ENCODE measurements at regions not wholly inside any gene's neighbourhood (a gene's known extent, or its start where the extent isn't known, plus 50 kb on each side); places are given as distances from the start of the nearest gene placed in this dataset.
"Not testable (repeated sequence)": the region's sequence is repeated elsewhere in the genome, so short reads cannot be mapped to it uniquely, and the experiment has no call there.

DNA sequence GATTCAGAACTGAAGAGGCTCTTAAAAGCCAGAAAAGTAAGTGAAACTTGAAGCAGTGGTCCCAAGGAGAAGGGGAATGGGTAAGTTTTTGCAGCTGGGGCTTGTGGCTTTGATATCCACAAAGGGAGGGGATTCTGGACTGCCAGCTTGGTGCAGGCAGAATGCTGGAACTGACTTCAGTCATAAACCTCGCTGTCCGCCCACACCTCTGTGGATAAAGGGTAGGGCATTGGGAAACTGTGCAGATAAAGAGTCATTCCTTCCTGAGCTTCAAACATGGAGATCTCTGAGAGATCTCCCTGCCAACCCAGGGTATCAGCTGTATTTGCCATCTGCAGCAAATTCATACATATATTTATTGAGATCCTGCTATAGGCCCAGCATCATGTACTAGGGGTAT, 124.3 kb upstream of the OR9Q1 start:
- H3K9ac ChIP-seq, result no peak overlapping the region
- no peak overlapping the region for H3K4me2 ChIP-seq
- H3K4me3 ChIP-seq, result no peak overlapping the region
- H3K9me3 ChIP-seq, result no peaks in the 10 kb centered on the region
- H3K27me3 ChIP-seq, result no peaks in the 10 kb centered on the region
- no peak for TF ChIP-seq Cebpa-rat (IDR thresholded peaks at IDR 0.05)
- peaks cover 7% of the 10 kb centered on the region for H3K4me1 ChIP-seq
- H3K36me3 ChIP-seq, result no peaks in the 10 kb centered on the region
- no peak overlapping the region for H3K27ac ChIP-seq
- no peaks in the 10 kb centered on the region for H4K20me1 ChIP-seq

DNA sequence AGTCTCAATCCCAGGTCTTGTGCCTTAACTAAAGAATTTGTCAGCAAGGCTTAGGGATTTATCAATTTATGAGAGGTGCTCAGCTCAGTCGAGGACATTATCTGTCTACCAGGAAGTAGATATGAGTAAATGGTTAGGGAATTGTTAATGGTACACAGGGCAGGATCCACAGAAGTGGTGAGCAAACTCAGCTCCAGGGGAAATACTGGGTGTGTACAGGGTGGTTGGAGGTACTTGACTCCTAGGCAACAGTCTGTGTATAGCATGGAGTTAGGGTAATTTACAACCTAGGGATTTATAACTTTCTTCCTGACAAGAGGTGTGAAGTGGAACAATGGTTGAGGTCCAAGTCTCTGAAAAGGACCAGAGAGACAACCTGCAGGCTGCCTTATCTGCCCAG, 123.4 kb upstream of the OR9Q1 start:
- no peaks in the 10 kb centered on the region for H3K36me3 ChIP-seq
- H3K27me3 ChIP-seq, result no peaks in the 10 kb centered on the region
- no peaks in the 10 kb centered on the region for H4K20me1 ChIP-seq
- no peak overlapping the region for H3K4me2 ChIP-seq
- no peak overlapping the region for H3K9ac ChIP-seq
- H3K9me3 ChIP-seq, result peaks cover under 1% of the 10 kb centered on the region; the same call in 1 of the 2 replicates
- no peak overlapping the region for H3K4me3 ChIP-seq
- TF ChIP-seq Cebpa-rat (IDR thresholded peaks at IDR 0.05), result no peak
- no peak overlapping the region for H3K27ac ChIP-seq
- H3K4me1 ChIP-seq, result peaks cover 10% of the 10 kb centered on the region

DNA sequence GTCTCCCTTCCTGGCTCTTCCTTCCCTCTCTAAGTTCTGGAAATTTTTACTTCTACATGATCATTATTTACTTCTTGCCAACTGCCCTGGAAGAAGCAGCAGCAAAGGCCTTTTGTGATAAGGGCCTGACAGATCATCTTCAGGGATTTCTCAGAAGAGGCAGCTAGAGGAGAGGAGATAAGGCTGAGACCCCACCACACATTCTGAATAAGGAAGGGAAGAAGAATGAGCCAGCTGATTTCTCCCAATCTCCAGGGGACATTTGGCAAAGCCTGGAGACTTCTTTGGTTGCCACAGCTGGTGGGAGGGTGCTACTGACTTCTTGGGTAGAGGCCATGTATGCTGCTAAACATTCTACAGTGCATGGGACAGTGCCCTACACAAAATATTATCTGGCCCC, 122.4 kb upstream of the OR9Q1 start:
- H3K4me2 ChIP-seq, result no peak overlapping the region
- H3K4me1 ChIP-seq, result peaks cover 10% of the 10 kb centered on the region

DNA sequence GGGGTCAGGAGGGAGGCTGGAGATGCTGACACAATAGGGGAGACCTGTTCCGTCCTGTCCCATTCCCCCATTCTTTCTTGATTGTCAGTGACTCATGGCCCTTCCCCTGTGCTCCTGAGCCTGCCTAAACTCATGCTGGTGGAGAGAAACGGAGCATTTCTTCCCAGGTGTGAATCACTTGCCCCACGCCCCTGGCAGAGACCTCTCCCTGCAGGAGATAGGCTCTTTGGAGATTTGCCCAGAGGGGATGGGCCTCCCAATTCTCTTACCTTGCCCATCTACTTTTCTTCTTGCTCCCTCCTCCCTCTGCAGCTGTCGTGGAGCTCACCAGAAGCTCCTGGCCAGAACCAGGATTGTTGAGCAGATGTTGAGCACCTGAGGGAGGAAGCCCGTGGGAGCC, 121.9 kb upstream of the OR9Q1 start:
- Histone ChIP-seq H3K9me3 (peaks cover 4% of the 10 kb centered on the region; the same call in 1 of the 2 replicates), H3K9ac (no peak overlapping the region), H3K4me3 (no peak overlapping the region), H3K4me2 (no peak overlapping the region), H3K36me3 (no peaks in the 10 kb centered on the region), H4K20me1 (no peaks in the 10 kb centered on the region), H3K4me1 (peaks cover 10% of the 10 kb centered on the region), H3K27me3 (no peaks in the 10 kb centered on the region), H3K27ac (no peak overlapping the region)
- TF ChIP-seq Cebpa-rat (IDR thresholded peaks at IDR 0.05), result no peak

More for the DNA sequence above, 122.4 kb upstream of the OR9Q1 start:
- Histone ChIP-seq H3K36me3 (no peaks in the 10 kb centered on the region), H3K9ac (no peak overlapping the region), H3K4me3 (no peak overlapping the region), H3K27ac (no peak overlapping the region), H4K20me1 (no peaks in the 10 kb centered on the region), H3K27me3 (no peaks in the 10 kb centered on the region), H3K9me3 (peaks cover 4% of the 10 kb centered on the region; the same call in 1 of the 2 replicates)
- TF ChIP-seq Cebpa-rat (IDR thresholded peaks at IDR 0.05), result no peak

DNA sequence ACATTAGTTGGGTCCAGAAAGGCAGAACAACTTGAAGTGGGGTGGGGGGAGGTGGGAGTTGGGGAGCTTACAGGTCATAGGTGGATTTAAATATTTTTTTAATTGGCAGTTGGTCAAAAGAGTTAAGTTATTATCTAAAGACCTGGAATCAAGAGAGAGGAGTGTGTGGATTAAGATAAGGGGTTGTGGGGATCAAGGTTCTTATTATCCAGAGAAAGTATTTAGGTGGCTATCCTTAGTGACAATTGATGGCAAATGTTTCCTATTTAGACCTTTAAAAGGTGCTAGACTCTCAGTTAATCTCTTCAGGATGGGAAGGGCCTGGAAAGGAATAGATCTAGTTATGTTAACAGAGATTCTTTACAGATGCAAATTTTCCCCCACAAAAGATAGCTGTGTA, 120.7 kb upstream of the OR9Q1 start:
- Histone ChIP-seq H3K4me1 (peaks cover 10% of the 10 kb centered on the region), H3K27me3 (no peaks in the 10 kb centered on the region), H4K20me1 (no peaks in the 10 kb centered on the region), H3K27ac (no peak overlapping the region), H3K9me3 (peaks cover 4% of the 10 kb centered on the region; the same call in 1 of the 2 replicates), H3K4me3 (no peak overlapping the region), H3K9ac (no peak overlapping the region), H3K4me2 (no peak overlapping the region), H3K36me3 (no peaks in the 10 kb centered on the region)
- TF ChIP-seq Cebpa-rat (IDR thresholded peaks at IDR 0.05), result no peak

DNA sequence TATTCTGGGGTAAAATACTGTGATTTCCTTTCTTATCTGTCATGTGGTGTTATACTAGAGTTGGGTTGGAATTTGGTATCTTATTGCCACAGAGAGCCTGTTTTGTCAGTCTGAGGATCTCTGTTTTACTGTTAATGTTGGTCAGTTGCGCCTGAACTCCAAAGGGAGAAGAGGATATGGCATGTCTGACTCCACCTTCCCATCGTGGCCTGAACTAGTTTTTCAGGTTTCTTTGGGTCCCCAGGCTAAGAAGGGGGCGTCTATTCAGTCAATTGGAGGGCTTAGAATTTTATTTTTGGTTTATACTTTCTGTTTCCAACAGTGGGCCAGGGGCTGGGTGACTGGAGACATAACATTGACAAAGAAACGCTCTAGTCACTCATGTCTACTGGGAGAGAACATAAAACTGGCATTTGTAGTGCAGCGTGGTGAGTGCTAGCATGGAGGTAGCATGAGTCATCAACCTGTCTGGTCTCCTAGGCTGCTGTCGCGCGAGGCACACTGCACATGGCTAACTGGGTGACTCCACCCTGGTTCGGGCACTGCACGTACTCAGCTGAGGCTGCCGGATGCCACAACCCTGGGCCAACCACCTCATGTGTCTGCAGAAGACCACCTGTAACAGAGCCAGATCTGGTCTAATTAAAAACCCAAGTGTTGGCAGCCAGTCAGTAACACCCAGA, 120.1 kb upstream of the OR9Q1 start:
- no peaks in the 10 kb centered on the region for H3K27me3 ChIP-seq
- peaks cover 10% of the 10 kb centered on the region for H3K4me1 ChIP-seq
- TF ChIP-seq Cebpa-rat (IDR thresholded peaks at IDR 0.05), result no peak
- H3K9me3 ChIP-seq, result peaks cover 4% of the 10 kb centered on the region; the same call in 1 of the 2 replicates
- no peaks in the 10 kb centered on the region for H4K20me1 ChIP-seq
- no peaks in the 10 kb centered on the region for H3K36me3 ChIP-seq
- no peak overlapping the region for H3K9ac ChIP-seq
- H3K4me2 ChIP-seq, result no peak overlapping the region
- H3K27ac ChIP-seq, result no peak overlapping the region
- no peak overlapping the region for H3K4me3 ChIP-seq

DNA sequence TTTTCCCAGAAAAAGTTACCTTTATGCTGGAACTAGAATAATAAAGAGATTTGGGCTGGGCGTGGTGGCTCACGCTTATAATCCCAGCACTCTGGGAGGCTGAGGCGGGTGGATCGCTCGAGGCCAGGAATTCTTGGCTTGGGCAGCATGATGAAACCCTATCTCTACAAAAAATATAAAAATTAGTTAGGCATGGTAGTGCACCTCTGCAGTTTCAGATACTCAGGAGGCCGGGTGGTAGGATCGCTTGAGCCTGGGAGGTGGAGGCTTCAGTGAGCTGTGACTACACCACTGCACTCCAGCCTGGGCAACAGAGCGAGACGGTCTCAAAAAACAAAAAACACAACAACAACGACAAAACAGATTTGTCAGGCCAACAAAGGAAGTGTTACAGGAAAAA, 119.3 kb upstream of the OR9Q1 start:
- H3K4me2 ChIP-seq, result peak overlapping the region; percentile 35

DNA sequence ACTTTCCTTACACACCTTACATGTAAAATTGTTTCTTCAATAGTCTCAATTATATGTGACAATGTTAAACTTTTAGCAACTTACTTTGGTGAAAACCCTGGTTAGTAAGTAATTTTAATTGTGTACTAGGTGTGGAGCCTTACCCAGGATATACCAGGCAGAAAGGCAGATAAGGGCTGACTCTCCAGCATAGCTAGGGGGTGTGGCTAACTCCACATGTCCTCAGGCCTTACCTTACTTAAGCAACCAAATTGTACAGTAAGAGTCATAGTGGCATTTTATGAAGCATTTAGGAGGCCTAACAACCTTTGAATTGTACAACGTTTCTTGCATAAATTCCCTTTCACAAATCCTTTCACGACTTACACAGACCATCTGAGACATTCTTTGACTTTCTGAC, 118.2 kb upstream of the OR9Q1 start:
- H3K36me3 ChIP-seq, result no peaks in the 10 kb centered on the region
- H4K20me1 ChIP-seq, result no peaks in the 10 kb centered on the region
- no peak overlapping the region for H3K27ac ChIP-seq
- H3K9me3 ChIP-seq, result peaks cover 4% of the 10 kb centered on the region; the same call in 1 of the 2 replicates
- H3K4me2 ChIP-seq, result no peak overlapping the region
- no peak overlapping the region for H3K4me3 ChIP-seq
- peaks cover 10% of the 10 kb centered on the region for H3K4me1 ChIP-seq
- H3K9ac ChIP-seq, result no peak overlapping the region
- H3K27me3 ChIP-seq, result no peaks in the 10 kb centered on the region
- no peak for TF ChIP-seq Cebpa-rat (IDR thresholded peaks at IDR 0.05)

More for the DNA sequence above, 119.3 kb upstream of the OR9Q1 start:
- no peak for TF ChIP-seq Cebpa-rat (IDR thresholded peaks at IDR 0.05)
- Histone ChIP-seq H3K4me1 (peaks cover 10% of the 10 kb centered on the region), H3K36me3 (no peaks in the 10 kb centered on the region), H3K4me3 (no peak overlapping the region), H4K20me1 (no peaks in the 10 kb centered on the region), H3K27me3 (no peaks in the 10 kb centered on the region), H3K27ac (no peak overlapping the region), H3K9me3 (peaks cover 4% of the 10 kb centered on the region; the same call in 1 of the 2 replicates), H3K9ac (no peak overlapping the region)

DNA sequence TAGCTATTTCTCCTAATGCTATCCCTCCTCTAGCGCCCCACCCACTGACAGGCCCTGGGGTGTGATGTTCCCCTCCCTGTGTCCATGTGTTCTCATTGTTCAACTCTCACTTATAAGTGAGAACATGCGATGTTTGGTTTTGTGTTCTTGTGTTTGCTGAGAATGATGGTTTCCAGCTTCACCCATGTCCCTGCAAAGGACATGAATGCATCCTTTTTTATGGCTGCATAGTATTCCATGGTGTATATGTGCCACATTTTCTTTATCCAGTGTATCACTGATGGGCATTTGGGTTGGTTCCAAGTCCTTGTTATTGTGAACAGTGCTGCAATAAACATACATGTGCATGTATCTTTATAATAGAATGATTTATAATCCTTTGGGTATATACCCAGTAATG, 115.3 kb upstream of the OR9Q1 start:
- H3K4me1 ChIP-seq, result peaks cover 10% of the 10 kb centered on the region
- H4K20me1 ChIP-seq, H3K9ac ChIP-seq, H3K27ac ChIP-seq, H3K36me3 ChIP-seq, H3K27me3 ChIP-seq, H3K4me3 ChIP-seq, H3K4me2 ChIP-seq, H3K9me3 ChIP-seq: not testable (repeated sequence)

DNA sequence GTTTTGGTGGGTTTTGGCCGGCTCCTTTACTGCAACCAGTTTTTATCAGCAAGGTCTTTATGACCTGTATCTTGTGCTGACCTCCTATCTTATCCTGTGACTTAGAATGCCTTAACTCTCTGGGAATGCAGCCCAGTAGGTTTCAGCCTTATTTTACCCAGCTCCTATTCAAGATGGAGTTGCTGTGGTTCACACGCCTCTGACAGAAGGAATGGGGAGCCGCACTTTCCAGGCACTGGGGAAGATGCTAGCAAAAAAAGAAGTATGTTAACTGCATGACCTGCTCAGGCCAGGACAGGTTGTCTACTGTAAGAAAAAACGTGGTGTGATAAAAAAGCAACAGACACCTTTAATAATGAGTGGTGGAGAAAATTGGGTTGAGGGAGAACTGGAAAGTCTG, 112.2 kb upstream of the OR9Q1 start:
- not testable (repeated sequence) for H3K27me3 ChIP-seq, H3K9ac ChIP-seq, H3K4me2 ChIP-seq, H3K4me1 ChIP-seq, H3K4me3 ChIP-seq, H3K36me3 ChIP-seq, H4K20me1 ChIP-seq, H3K27ac ChIP-seq, H3K9me3 ChIP-seq
